Superior temporal gyrus (tissue), 1 donor: ENCODE measurements at regions not wholly inside any gene's neighbourhood (a gene's known extent, or its start where the extent isn't known, plus 50 kb on each side); places are given as distances from the start of the nearest gene placed in this dataset.
"Not testable (repeated sequence)": the region's sequence is repeated elsewhere in the genome, so short reads cannot be mapped to it uniquely, and the experiment has no call there.

Experiments used
- DNase-seq: peaks from one replicate; pipeline ENCODE4 v3.0.0-alpha.2; 2016; ENCODE audit errors: extremely low spot score

- DNase-seq = no peak
Measured at GRCh38 chr16:54879681-54880080, 51.0 kb upstream of the IRX5 start.

GRCh38 chr16:54878301-54878700, 52.4 kb upstream of the IRX5 start:
- DNase-seq = no peak

GRCh38 chr16:54875443-54875842, 55.2 kb upstream of the IRX5 start:
- DNase-seq = no peak

- DNase-seq = not testable (repeated sequence)
Measured at GRCh38 chr16:54873716-54874373, 56.8 kb upstream of the IRX5 start.

- DNase-seq = no peak
Measured at GRCh38 chr16:54873071-54873470, 57.6 kb upstream of the IRX5 start.

- DNase-seq = no peak
Measured at GRCh38 chr16:54870151-54870550, 60.5 kb upstream of the IRX5 start.

- DNase-seq = no peak
Measured at GRCh38 chr16:54867302-54867832, 63.3 kb upstream of the IRX5 start.

GRCh38 chr16:54862529-54862928, 68.1 kb upstream of the IRX5 start:
- DNase-seq = no peak

GRCh38 chr16:54856871-54857270, 73.8 kb upstream of the IRX5 start:
- DNase-seq = no peak

GRCh38 chr16:54847609-54848008, 83.1 kb upstream of the IRX5 start:
- no peak for DNase-seq

- no peak for DNase-seq
Measured at GRCh38 chr16:54847207-54847606, 83.5 kb upstream of the IRX5 start.

GRCh38 chr16:54846766-54847165, 83.9 kb upstream of the IRX5 start:
- DNase-seq = no peak

GRCh38 chr16:54843424-54843750, 87.3 kb upstream of the IRX5 start:
- no peak for DNase-seq

GRCh38 chr16:54842743-54843423, 87.8 kb upstream of the IRX5 start:
- DNase-seq = no peak

GRCh38 chr16:54829691-54830090, 101.0 kb upstream of the IRX5 start:
- no peak for DNase-seq

- no peak for DNase-seq
Measured at GRCh38 chr16:54822892-54823291, 107.8 kb upstream of the IRX5 start.

GRCh38 chr16:54822492-54822891, 108.2 kb upstream of the IRX5 start:
- DNase-seq = no peak

- no peak for DNase-seq
Measured at GRCh38 chr16:54821731-54822130, 108.9 kb upstream of the IRX5 start.

GRCh38 chr16:54817940-54818574, 112.6 kb upstream of the IRX5 start:
- no peak for DNase-seq

GRCh38 chr16:54817432-54817831, 113.2 kb upstream of the IRX5 start:
- no peak for DNase-seq

- no peak for DNase-seq
Measured at GRCh38 chr16:54816471-54816870, 114.2 kb upstream of the IRX5 start.

- DNase-seq = no peak
Measured at GRCh38 chr16:54815177-54815576, 115.5 kb upstream of the IRX5 start.

GRCh38 chr16:54813778-54814177, 116.9 kb upstream of the IRX5 start:
- no peak for DNase-seq
